HFF-Myc (cell line): ENCODE measurements at regions not wholly inside any gene's neighbourhood (a gene's known extent, or its start where the extent isn't known, plus 50 kb on each side); places are given as distances from the start of the nearest gene placed in this dataset.

Source experiments
- DNase-seq: peaks from one replicate; pipeline ENCODE4 v3.0.0-alpha.2; 2011; ENCODE audit warnings: low read depth; ENCODE audit errors: extremely low read depth
- H3K4me3 ChIP-seq: replicated peaks from 2 replicates; pipeline ENCODE4 v1.5.1; 2011; ENCODE audit warnings: low read depth, mild to moderate bottlenecking, control low read depth, low read length
- CTCF ChIP-seq: IDR thresholded peaks from 2 replicates; pipeline ENCODE4 v1.5.1; 2012; ENCODE audit warnings: mild to moderate bottlenecking, low read depth, low read length, control low read depth; ENCODE audit errors: missing control alignments

DNA sequence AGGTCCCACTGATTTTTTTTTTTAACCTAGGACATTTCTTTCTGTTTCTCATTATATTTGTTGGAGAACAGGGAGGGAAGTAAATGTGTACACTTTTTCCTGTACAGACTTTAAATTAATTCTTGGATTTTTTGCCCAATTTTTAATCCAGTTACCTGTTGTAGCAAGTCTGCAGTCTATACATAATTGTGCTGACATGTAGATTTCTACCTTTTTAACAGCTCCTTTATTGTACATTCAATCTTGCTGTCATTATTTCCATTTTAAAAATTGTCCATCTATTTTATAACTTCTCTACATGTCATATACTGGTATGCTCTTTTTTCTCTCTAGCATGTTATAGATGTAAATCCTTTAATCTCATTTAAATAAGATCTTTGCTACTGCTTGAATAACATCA is 1838.7 kb upstream of the CDH9 start:
- TF ChIP-seq CTCF = no peak
- no peak for DNase-seq
- no peak overlapping the region for H3K4me3 ChIP-seq

GRCh38 chr5:28864006-28864405 is 1825.6 kb upstream of the CDH9 start:
- TF ChIP-seq CTCF = no peak
- no peak for DNase-seq

DNA sequence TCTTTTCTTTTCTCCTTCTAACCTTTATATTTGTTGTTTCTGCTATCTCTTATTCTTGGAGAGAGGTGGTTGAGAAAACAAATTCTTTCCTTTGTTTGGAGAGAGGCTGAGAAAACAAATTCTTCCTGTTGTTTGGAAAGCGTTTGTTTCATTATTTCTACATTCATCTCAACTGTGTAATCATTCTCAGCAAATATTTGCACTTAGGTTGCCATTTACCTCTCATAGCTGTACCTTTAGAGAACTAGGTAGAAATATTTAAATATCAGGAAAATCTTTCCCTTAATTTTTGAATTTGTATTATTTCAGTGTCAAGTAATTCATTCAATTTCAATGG is 1824.4 kb upstream of the CDH9 start:
- TF ChIP-seq CTCF = no peak
- H3K4me3 ChIP-seq = no peak overlapping the region

More at GRCh38 chr5:28864006-28864405, 1825.6 kb upstream of the CDH9 start:
- no peak overlapping the region for H3K4me3 ChIP-seq

DNA sequence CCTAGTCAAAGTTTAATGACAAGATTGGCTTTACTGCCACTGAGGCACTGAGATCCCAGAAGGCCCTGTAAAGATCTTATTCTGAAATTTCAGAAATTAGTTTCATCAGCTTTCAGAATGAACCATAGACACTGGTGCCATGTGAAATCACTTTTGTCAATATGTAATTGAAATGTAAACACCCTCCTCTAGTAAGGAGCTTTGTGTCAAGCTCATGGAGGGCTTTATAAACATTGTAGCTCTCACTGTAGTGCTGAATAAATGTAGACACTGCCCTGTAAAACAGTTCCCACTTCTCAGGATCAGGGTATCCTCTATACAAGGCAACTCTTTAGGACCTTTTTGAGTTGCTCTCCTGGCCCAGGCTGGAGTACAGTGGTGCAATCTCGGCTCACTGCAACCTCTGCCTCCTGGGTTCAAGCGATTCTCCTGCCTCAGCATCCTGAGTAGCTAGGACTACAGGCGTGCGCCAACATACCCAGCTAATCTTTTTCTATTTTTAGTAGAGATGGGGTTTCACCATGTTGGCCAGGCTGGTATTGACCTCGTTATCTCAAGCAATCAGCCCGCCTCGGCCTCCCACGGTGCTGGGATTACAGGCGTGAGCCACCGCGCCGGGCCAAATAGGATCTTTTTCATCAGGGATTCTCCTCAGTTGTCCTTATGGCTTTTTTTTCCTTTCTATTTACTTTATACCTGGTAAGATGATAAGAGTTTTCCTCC is 1823.9 kb upstream of the CDH9 start:
- no peak for TF ChIP-seq CTCF
- H3K4me3 ChIP-seq = no peak overlapping the region
- DNase-seq = no peak

More for the DNA sequence above, 1824.4 kb upstream of the CDH9 start:
- no peak for DNase-seq

GRCh38 chr5:28855626-28856025 is 1817.2 kb upstream of the CDH9 start:
- H3K4me3 ChIP-seq = no peak overlapping the region
- TF ChIP-seq CTCF = no peak

GRCh38 chr5:28850320-28850921 is 1812.0 kb upstream of the CDH9 start:
- DNase-seq = no peak
- no peak overlapping the region for H3K4me3 ChIP-seq
- no peak for TF ChIP-seq CTCF

More at GRCh38 chr5:28855626-28856025, 1817.2 kb upstream of the CDH9 start:
- no peak for DNase-seq
